HCT116 (cell line): ENCODE measurements at regions not wholly inside any gene's neighbourhood (a gene's known extent, or its start where the extent isn't known, plus 50 kb on each side); places are given as distances from the start of the nearest gene placed in this dataset.

Source experiments
- EZH2 ChIP-seq: fragments of 200-600 bp; sonication (generic); IDR thresholded peaks from 2 replicates; pipeline ENCODE4 v1.6.1; 2017; ENCODE audit warnings: antibody characterized with exemption, mixed run types
- JUND ChIP-seq: IDR thresholded peaks from 2 replicates; pipeline ENCODE4 v1.6.1; 2012
- POLR2A ChIP-seq: IDR thresholded peaks from 2 replicates; pipeline ENCODE4 v1.7.0; 2011; ENCODE audit warnings: borderline replicate concordance; ENCODE audit not compliant: insufficient read depth, insufficient read length; ENCODE audit errors: extremely low read depth
- POLR2AphosphoS5 ChIP-seq: IDR thresholded peaks from 2 replicates; pipeline ENCODE4 v1.6.1; 2011; ENCODE audit warnings: mild to moderate bottlenecking, low read depth, low read length, moderate library complexity
- RAD21 ChIP-seq: IDR thresholded peaks from 2 replicates; pipeline ENCODE4 v1.6.1; 2012; ENCODE audit warnings: low read depth, mild to moderate bottlenecking
- ZNF274 ChIP-seq: fragments of 200-500 bp; sonication (Bioruptor generic); IDR thresholded peaks from 2 replicates; pipeline ENCODE4 v1.6.1; 2014; ENCODE audit warnings: mild to moderate bottlenecking, low read depth, low read length, inconsistent platforms
- TF ChIP-seq, protein P1 (sequence below), 3 experiments: fragments of 200-600 bp in 1 of 3; sonication (generic) in 1 of 3; IDR thresholded peaks in 2 of 3; conservative IDR thresholded peaks in 1 of 3; 2 replicates each; pipeline ENCODE4 v1.5.1; 2012 to 2017; ENCODE audit warnings: low read depth in 2 of 3, low read length in 2 of 3, antibody characterized with exemption in 1 of 3, borderline replicate concordance in 1 of 3, control low read depth in 1 of 3, mild to moderate bottlenecking in 1 of 3, mixed read lengths in 1 of 3, mixed run types in 1 of 3, moderate library complexity in 1 of 3; ENCODE audit not compliant: insufficient read depth in 1 of 3
- TF ChIP-seq, protein P2 (sequence below): IDR thresholded peaks from 2 replicates; pipeline ENCODE4 v1.6.1; 2012; ENCODE audit warnings: low read depth
- TF ChIP-seq, protein P3 (sequence below): IDR thresholded peaks from 2 replicates; pipeline ENCODE4 v1.6.1; 2012

DNA sequence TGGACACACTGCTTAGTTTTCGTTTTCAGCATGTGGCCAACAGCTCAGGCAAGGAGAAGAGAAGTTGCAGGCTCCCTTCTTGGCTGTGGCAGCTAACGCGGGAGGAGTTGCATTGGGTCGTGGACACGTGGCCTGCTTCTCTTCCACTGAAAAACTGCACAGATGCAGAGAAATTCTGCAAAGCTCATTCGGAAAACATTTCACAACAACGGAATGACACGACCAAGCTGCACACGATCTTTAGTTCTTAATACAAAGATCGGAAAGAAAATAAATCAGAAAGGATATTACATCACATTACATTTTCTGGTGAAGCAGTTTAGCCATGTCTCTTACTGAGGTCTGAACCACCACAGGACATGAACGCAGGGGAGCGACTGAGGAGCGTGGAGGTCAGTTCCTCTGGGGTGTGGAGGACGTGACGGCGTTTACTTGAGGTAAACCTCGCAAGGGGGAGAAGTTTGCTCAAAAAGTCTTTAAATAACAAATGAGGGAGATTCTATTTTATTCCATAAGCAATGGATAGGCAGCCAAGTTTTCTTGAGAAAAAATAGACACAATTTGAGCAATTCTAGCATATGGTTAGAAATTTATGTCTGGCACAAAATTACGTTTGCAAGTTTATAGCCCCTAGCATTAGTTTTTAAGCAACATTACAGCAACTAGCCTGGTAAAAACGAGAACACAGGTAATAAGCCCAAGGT lies 178.3 kb downstream of the THBS2 start:
- TF ChIP-seq POLR2A (no peak), ZNF274 (no peak), JUND (no peak), RAD21 (no peak), POLR2AphosphoS5 (no peak), EZH2 (no peak)
- TF ChIP-seq, protein P1, sequence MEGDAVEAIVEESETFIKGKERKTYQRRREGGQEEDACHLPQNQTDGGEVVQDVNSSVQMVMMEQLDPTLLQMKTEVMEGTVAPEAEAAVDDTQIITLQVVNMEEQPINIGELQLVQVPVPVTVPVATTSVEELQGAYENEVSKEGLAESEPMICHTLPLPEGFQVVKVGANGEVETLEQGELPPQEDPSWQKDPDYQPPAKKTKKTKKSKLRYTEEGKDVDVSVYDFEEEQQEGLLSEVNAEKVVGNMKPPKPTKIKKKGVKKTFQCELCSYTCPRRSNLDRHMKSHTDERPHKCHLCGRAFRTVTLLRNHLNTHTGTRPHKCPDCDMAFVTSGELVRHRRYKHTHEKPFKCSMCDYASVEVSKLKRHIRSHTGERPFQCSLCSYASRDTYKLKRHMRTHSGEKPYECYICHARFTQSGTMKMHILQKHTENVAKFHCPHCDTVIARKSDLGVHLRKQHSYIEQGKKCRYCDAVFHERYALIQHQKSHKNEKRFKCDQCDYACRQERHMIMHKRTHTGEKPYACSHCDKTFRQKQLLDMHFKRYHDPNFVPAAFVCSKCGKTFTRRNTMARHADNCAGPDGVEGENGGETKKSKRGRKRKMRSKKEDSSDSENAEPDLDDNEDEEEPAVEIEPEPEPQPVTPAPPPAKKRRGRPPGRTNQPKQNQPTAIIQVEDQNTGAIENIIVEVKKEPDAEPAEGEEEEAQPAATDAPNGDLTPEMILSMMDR (IDR thresholded peaks at IDR 0.05 in 2 of 3, conservative IDR thresholded peaks at IDR 0.05 in 1 of 3; ENCODE audit: borderline replicate concordance in 1 of 3, insufficient read depth in 1 of 3, low read depth in 2 of 3, low read length in 2 of 3) = no peak
- TF ChIP-seq, protein P2, sequence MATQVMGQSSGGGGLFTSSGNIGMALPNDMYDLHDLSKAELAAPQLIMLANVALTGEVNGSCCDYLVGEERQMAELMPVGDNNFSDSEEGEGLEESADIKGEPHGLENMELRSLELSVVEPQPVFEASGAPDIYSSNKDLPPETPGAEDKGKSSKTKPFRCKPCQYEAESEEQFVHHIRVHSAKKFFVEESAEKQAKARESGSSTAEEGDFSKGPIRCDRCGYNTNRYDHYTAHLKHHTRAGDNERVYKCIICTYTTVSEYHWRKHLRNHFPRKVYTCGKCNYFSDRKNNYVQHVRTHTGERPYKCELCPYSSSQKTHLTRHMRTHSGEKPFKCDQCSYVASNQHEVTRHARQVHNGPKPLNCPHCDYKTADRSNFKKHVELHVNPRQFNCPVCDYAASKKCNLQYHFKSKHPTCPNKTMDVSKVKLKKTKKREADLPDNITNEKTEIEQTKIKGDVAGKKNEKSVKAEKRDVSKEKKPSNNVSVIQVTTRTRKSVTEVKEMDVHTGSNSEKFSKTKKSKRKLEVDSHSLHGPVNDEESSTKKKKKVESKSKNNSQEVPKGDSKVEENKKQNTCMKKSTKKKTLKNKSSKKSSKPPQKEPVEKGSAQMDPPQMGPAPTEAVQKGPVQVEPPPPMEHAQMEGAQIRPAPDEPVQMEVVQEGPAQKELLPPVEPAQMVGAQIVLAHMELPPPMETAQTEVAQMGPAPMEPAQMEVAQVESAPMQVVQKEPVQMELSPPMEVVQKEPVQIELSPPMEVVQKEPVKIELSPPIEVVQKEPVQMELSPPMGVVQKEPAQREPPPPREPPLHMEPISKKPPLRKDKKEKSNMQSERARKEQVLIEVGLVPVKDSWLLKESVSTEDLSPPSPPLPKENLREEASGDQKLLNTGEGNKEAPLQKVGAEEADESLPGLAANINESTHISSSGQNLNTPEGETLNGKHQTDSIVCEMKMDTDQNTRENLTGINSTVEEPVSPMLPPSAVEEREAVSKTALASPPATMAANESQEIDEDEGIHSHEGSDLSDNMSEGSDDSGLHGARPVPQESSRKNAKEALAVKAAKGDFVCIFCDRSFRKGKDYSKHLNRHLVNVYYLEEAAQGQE = no peak
- TF ChIP-seq, protein P3, sequence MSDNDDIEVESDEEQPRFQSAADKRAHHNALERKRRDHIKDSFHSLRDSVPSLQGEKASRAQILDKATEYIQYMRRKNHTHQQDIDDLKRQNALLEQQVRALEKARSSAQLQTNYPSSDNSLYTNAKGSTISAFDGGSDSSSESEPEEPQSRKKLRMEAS = no peak
